ENCODE measurements at regions not wholly inside any gene's neighbourhood (a gene's known extent, or its start where the extent isn't known, plus 50 kb on each side); places are given as distances from the start of the nearest gene placed in this dataset.

DNA sequence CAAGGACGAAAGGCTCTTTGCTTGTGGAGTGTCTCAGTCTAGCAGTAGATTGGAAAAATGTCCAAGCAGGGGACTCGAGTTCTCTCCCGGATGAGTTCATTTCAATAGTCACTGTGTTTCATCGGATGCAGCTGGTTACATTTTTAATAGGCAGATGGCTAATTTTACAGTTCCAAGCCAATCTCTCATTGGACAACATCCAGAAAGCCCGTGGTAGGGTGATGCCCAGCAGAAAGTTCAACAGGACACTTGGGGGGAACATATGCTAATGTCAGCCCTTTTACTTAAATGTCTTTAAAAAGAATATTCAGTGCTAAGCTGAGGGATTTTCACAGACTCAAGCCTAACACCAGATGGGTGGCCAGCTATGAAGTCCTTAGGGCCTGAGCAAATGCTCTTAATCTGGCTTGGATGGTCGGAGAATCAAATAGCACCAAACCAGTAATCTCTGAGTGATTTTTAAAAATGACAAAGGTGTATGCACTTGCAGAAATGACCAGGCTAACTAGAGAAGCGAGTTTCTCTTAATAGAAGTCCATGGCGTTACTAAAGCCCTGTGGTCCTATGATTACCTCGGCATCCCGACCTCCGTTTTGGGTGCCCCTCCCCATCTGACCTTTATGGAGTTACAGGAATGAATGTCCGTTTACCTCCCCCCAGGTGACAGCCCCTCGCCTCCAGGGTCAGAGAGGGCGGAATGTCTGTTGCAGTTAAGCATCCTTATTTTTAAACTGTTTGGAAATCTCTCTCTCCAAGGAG, 289.2 kb upstream of the SALL1 start:
- DNase-seq (ENCODE audit: low read depth in 1 of 2, low spot score in 1 of 2), result no peak

DNA sequence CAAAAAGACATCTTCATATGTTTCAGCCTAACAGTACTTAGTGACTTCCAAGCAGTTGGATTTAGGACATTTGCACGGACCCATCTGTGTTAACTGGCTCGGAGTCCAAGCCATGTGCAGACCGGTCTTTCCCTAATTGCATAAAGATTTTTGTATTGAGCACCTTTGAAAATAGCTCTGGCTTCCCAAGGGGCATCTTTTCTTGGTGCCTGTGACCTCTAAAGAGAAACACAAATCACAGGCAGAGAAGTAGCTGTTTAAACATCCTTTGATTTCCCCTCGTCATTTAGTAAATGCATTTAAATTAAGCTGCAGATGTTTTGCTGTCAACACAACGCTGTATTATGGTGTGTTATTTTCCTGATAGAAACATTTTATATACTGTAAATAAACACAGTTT, 288.2 kb upstream of the SALL1 start:
- no peak for DNase-seq (ENCODE audit: low read depth in 1 of 2, low spot score in 1 of 2)

- no peak for DNase-seq (ENCODE audit: low read depth in 1 of 2, low spot score in 1 of 2)
Observed at GRCh38 chr16:51436742-51437141, 285.7 kb upstream of the SALL1 start.

- no peak for DNase-seq (ENCODE audit: low read depth in 1 of 2, low spot score in 1 of 2)
Observed at GRCh38 chr16:51434567-51435198, 283.6 kb upstream of the SALL1 start.

DNA sequence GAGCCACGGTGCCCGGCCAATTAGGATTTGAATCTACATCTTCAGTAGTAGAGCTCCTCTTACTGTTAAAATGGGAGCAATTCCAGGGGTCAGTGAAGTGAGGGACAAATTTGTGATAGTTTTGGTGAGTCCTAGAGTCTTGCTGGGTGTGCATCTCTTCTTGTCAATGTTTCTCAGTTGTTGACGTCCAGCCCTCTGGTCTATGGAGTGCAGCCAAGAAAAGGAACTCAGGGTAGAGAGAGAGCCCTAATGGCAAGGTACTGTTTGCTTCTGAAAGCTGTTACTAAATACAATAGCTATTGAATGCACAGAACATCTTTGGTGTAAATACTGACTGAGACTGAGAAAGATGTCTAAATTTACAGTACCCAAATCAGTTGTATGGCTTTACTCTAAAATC, 282.5 kb upstream of the SALL1 start:
- no peak for DNase-seq (ENCODE audit: low read depth in 1 of 2, low spot score in 1 of 2)

DNA sequence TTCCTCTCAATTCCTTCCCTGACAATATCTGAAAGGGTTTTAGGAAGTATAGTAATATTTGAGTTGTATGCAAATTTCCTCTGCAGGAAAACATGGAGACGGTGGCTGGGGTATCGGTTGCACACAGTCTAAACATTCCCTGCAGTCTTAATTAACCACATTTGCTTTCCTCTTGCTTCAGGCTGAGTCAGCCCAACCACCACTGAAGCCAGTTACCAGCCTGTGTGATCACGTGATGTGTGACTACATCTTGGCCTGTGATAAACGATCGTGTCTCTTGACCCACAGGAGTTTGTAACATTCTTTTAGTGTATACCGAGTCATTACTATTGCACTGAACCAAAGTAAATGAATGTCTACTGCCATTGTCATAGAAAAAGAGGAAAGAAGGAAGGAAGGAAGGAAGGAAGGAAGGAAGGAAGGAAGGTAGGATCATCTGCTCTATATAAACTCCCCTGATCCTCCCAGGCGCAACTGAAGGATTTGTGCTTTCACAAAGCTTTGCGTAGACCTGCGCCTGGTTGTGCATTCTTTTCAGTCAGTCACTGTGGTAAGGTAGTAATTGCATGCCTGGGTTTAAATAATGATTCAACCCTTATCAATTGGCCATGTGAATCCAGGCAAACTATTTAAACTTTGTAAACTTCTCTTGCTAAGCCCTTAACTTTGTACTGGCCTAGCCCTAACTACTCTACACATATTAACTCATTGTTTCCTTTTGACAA, 280.6 kb upstream of the SALL1 start:
- DNase-seq (ENCODE audit: low read depth in 1 of 2, low spot score in 1 of 2), result no peak

- DNase-seq (ENCODE audit: low read depth in 1 of 2, low spot score in 1 of 2), result no peak
Observed at GRCh38 chr16:51430716-51431369, 279.8 kb upstream of the SALL1 start.

DNA sequence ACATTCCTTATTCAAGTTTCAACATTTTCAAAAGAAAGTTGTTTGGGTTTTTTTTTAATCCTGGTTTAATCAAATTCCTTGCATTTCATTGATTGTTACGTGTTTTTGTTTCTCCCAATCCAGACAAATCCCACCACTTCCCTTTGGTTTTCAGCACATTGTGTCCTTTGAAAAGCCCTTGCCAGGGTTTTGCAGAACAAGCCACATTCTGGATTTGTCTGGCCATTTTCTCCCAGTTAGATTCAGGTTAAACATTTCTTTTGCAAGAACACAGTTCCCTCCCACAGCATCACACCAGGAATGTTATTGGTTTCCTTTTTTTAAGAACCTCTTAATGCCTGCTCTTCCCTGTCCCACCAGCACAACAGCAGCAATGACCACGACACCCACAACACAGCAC, 278.0 kb upstream of the SALL1 start:
- no peak for DNase-seq (ENCODE audit: low read depth in 1 of 2, low spot score in 1 of 2)

- no peak for DNase-seq (ENCODE audit: low read depth in 1 of 2, low spot score in 1 of 2)
Observed at GRCh38 chr16:51427085-51427484, 276.0 kb upstream of the SALL1 start.

DNA sequence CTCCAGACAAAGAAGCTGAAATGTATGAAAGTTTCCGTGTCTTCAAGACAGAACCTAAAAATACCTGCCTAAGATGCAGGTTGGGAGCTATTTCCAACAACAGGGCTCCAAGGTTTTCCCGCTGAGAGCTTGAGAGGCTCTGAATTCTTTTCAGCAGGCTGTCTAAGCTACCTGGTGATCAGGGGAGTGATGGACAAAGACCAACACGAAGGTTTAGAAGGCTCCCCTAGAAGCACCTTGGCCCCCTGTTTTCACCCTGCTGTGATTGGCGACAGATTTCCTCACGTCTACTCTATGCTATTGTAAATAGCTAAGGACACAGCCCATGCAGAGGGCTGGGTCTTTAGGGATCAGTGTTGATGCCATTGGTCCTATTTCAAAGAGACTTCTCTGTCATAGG, 275.2 kb upstream of the SALL1 start:
- DNase-seq (ENCODE audit: low read depth in 1 of 2, low spot score in 1 of 2), result no peak

- no peak for DNase-seq (ENCODE audit: low read depth in 1 of 2, low spot score in 1 of 2)
Observed at GRCh38 chr16:51420247-51420646, 269.2 kb upstream of the SALL1 start.

- DNase-seq (ENCODE audit: low read depth in 1 of 2, low spot score in 1 of 2), result no peak
Observed at GRCh38 chr16:51419768-51420167, 268.7 kb upstream of the SALL1 start.

- DNase-seq (ENCODE audit: low read depth in 1 of 2, low spot score in 1 of 2), result no peak
Observed at GRCh38 chr16:51418258-51418657, 267.2 kb upstream of the SALL1 start.

GRCh38 chr16:51416926-51417325, 265.9 kb upstream of the SALL1 start:
- DNase-seq (ENCODE audit: low read depth in 1 of 2, low spot score in 1 of 2), result no peak

DNA sequence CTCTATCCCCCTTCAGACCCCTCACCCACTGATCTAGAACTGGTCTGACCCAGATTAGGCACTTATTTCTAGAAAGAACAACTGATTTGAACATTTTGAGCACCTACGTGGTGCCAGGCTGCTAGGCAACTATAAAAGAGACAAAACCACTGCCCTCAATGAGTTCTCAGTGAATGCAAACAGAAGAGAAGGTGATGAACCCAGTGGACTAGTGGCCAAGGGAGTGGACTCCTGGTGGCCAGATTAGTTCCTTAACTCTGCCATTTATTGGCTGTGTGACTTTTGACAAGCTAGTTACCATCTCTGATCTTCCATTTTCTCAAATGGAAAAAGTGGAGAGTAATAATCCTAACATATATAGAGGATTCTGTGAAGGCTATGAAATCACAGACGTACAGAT, 259.1 kb upstream of the SALL1 start:
- DNase-seq (ENCODE audit: low read depth in 1 of 2, low spot score in 1 of 2), result no peak

- DNase-seq (ENCODE audit: low read depth in 1 of 2, low spot score in 1 of 2), result no peak
Observed at GRCh38 chr16:51409001-51409675, 258.1 kb upstream of the SALL1 start.

DNA sequence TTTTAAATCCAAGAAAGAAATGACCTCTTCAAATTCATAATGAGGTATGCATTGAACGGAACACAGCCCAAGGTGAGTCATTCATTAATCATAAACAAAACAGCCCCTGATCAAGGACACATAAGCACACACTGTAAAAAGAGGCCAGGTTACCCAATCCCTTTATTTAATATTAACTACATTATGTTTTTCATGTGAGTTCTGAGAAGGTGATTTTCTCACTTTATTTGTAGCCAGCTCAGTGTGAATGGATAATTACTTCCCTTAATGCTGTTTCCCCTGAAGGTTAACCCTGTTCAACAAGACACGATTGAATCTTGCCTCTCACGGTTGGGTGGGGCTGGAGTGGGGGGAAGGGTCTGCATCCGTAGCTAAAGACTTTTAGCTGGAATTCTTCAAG, 257.3 kb upstream of the SALL1 start:
- no peak for DNase-seq (ENCODE audit: low read depth in 1 of 2, low spot score in 1 of 2)

DNA sequence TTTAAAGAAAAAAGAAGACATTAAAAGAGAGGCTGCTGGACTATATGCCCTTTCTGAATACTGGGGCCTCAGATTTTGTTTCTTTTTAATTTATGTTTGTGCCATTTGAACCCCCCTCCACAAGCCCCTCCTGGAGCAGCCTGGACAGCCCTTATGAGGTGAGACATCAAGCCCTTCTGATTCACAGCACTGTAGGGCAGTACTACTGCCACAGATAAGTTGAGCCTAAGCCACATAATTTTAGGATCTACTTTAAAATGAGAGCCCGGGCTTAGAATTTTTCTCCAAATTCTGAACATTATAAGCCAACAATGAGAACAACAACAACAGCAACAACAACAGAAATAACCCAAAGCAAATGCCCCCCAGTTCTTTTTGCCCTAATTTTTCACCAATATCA, 256.9 kb upstream of the SALL1 start:
- DNase-seq (ENCODE audit: low read depth in 1 of 2, low spot score in 1 of 2), result no peak

DNA sequence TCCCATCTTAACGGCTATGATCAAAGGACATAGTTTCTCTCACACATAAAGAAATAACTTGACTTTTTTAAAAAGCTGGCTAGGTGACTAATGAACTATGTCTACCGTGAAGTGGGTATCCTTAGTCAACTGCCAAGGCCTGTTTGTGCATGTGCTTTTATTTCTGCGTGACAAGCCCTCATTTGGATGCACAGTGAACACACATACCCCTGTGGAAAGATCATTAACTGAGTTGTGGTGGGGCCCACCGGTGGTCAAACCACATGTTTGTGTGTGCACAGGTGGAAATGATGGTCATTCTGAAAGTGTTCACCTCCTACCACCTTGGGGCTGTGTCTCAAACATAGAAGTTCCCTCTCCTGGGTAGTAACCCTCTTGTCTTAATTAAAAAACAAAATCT, 256.1 kb upstream of the SALL1 start:
- no peak for DNase-seq (ENCODE audit: low read depth in 1 of 2, low spot score in 1 of 2)

GRCh38 chr16:51405361-51405760, 254.3 kb upstream of the SALL1 start:
- DNase-seq (ENCODE audit: low read depth in 1 of 2, low spot score in 1 of 2), result no peak

DNA sequence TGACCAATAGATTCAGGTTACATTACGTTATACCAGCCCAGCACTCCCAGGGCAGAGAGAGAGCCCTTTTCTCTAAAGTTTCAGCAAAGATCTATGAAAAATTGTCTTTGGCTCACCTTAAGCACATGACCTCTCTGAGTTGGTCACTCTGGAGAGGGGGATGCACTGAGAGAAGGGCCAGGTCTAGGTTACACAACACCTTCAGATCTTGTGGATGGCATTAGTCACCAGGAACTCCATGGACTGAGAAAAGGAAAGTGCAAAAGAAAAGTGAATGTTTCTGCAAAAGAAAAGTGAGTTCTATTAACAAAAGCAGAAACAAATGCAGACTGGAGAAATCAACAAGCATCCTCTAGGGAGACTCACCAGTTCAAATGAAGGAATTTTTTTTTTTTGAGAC, 253.3 kb upstream of the SALL1 start:
- DNase-seq (ENCODE audit: low read depth in 1 of 2, low spot score in 1 of 2), result no peak
